HG03280 (cell line): ENCODE measurements at regions not wholly inside any gene's neighbourhood (a gene's known extent, or its start where the extent isn't known, plus 50 kb on each side); places are given as distances from the start of the nearest gene placed in this dataset.

Experiments
- ATAC-seq: cut with Tn5 transposase; IDR thresholded peaks from one replicate; pipeline ENCODE4 v1.9.1; 2021; ENCODE audit warnings: mild to moderate bottlenecking, moderate library complexity; ENCODE audit not compliant: unreplicated experiment

DNA sequence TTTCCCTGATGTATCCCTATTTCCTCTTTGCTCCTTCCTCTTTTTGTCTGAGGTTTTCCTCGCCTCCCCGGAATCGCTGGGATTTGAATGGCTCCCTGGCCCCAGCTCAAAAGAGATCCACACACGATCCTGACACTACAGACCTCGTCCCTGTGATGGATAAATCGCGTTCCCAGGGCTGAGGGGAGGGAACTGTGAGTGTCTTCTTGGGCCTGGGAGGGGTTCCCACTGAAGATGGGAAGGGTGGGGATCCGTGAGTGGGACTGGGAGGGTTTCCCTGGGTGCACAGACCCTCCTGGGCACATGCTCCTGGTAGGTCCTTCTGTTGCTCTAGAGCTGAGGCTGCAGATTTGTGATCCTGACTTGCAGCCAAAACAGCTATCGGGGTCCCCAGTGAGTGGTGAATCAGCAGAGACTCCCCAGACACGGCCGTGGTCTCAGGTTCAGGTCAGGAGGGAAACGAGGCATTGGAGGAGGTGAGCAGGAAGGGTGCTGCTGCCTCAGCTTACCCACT lies 591.0 kb downstream of the PTPRU start:
- ATAC-seq, result no peak

DNA sequence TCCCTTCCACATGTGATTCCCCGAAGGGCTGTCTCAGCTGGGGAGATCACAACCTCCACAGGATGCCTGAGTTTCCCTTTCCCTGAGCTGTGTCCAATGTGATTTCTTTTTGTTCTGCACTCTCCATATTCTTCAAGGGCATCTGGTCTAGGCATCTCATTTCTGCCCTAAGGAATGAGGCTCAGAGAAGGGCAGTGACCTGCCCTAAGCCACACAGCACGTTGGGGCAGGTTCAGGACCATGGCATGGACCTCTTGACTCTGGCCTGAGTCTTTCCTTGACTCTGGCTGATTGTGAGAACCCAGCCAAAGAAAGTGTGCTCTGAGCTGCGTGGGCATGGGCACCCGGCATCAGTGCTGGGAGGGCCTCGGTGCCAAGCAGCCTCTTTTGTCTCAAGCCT lies 590.3 kb downstream of the PTPRU start:
- ATAC-seq, result no peak

DNA sequence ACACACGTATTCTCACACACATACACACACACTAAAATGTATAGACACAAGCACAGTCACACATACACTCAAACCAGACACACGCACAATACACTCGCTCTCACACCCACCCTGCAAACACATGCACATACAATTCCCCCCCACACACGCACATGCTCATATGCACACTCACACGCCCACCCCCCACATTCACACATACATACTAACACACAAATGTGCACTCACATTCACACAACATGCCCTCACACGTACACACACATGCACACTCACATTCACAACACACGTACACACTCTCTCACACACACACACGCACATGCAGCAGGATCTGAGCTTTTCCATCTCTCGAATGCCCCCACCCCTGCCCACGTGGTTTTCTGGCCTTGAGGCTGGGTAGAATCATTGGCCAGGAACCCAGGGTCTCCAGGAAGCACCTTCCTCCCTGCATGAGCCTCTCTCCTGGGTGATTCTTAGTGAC lies 589.7 kb downstream of the PTPRU start:
- no peak for ATAC-seq

DNA sequence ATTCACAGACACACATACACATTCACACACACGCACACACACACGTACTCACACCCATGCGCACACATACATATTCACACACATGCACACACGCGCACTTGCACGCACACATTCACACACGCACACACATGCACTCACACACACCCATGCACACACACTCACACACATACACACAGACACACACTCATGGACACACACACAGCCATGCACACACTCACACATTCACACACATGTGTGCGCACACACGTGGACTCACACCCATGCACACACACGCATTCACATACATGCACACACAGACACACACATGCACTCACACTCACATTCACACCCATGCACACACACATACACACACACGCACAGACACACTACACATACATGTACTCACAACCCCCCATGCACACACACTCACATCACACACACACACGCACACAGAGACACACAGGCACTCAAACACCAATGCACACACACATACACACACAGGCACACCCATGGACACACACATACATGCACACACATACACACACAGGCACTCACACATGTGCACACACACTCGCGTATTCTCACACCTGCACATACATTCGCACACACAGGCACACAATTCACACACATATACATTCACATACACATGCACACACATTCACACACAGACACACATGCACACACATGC lies 589.1 kb downstream of the PTPRU start:
- ATAC-seq, result no peak

DNA sequence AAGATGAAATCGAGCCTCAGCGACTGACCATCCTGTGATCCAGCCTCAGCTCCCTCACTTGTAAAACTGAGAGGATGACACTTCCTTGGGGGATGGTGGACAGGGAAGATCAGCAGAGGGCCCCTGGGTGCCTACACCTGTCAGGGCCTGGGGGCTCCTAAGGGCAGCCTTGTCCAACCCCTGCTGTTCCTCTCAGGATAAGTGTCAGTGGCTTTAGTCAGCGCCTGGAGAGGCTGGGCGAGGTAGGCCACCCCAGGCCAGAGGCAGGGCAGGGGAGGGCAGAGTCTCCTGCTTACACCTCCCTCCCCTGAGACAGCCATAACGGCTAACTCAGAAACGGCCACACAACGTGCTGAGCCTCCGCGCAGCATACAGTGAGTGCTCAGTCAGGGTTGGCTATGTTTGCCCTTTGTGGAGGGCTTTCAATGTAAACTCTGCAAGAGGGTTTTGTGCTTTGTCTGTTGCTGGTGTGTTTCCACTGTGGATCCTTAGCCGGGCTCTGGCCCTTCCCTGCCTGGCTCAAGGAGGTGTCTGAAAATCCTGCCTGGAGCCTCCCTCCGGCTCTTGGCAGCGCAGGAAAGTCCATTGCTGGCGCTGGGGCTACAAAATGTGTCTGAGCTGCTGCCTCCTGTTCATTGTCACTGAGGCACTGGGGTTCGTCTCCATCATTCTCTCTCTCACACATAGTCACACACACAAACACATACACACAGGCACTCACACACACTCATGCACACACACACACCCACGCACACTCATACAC lies 588.4 kb downstream of the PTPRU start:
- no peak for ATAC-seq

DNA sequence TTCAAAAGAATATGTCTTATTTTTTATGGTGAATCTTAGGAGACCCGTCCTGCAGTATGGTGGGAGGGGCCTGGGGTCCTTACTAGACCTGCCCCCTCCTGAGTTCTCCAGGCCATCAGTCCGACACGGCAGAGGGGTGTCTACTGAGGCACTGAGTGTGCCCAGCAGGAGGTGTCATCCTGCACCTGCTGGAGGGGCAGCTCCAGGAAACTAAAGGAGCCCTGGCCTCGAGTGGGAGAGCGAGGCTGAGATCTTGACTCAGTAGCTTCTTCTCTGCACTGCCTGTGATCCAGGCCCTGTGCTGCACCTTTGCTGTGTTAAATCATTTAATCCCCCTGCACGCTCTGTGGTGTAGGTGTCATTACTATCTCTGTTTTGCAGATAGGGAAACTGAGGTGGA lies 587.7 kb downstream of the PTPRU start:
- no peak for ATAC-seq

DNA sequence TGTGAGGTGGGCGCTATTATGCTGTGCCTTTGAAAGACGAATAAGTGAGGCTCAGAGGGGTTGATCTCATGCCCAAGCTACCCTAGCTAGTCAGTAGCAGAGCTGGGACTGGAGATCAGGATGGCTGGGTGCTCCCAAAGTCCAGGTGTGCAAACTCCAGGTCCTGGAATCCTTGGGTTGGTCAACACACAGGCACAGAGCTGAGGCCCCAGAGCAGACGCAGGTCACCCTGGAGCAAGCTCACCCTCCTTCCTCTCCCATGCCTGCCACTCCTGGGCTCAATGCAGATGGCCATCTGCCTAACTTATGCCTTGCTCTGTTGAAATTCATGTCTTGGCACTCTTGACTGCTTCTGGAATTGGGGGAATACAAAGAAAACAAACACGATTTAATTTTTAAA lies 587.2 kb downstream of the PTPRU start:
- no peak for ATAC-seq

DNA sequence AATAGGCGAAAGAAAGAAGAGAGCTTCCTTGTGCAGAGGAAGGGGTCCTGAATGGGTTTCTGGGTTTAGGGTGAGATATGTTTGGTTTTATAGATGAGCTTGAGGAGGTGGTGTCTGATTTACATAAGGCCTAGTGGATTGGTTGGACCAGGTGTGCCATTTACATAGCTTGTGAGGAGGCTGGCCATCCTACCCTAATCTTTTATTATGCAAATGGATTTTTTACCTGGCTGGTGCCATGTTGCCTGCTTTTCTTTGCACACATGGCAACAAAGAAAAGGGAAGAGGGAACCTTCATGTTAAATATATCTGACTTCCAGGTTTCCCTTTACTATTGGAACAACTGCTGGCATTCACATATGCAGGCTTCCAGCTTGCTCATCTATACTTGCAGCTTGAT lies 585.3 kb downstream of the PTPRU start:
- no peak for ATAC-seq

DNA sequence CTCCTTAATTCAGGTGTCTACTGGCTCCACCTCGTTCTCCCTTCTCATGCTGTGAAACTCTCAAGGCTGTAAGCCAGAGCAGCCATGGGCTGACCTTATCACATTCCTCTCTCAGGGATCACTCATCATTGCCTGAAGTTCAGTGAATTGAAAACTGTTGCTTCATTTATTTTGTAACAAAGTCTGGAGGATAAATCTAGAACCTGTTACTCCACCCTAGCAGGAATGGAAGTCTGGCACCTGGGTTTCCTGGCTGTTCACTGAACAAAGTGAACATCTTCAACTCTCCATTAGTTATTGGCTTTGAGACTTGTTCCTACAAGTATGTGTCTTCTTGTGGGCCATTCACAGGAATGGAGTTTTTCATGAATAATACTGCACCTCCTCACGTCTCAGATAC lies 584.1 kb downstream of the PTPRU start:
- no peak for ATAC-seq

DNA sequence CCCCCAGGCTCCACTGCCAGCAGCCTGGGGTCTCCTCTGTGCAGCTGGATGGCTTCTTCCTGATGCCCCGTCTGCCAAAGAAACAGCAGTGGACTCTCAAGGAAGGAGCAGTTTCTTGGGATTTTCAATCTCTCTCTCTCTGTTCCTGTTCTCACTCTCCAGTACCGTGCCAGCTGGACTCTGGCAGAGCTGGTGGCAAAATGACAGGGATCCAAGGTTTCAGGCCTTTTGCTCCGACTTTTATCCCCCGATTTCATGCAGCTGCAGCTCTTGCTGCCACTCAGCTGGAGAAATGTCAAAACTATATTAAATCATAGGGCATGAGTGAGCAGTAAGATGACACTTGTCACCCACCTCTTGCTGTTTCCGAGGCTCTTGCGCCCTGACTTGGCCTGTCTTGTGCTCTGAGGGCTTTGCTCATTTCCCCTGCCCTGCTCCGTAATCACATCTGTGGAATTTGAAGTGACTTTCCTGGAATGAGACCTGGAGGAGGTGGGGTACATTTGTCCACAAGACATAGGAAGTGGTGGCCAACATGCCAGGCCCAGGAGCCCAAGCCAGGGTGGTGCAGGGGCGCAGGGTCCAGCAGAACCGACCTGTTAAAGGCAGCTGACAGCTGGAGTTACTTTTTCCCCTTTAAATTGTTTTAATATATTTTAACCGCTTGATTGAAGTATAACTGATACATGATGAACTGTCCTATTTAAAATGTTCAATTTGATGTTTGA lies 576.2 kb downstream of the PTPRU start:
- no peak for ATAC-seq

DNA sequence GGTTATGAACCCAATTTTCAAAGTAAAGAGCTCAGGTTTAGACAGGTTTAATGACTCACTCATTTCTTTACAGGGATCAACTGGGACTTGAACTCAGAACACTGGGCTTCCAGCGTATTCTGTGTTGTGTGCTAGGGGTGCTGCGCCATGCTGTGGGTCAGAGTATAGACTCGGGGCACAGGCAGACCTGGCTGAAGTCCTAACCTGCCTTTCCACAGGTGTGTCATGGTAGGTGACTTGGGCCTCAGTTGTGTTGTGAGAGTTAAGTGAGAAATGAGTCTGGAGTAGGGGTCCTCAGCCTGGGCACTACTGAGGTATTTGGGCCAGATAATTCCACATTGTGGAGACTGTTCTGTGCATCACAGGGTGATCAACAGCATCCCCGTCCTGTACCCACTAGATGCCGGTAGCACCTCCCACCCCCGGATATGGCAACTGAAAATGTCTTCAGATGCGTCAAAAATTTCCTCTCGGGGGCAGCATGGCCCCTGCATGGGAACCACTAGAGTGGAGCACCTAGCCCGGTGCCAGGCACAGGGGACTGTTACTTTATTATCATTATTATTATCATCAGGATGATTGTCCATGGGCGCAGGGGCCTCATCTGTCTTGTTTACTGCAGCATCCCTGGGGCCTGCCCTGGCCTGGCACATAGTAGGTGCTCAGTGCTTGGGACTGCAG lies 575.5 kb downstream of the PTPRU start:
- no peak for ATAC-seq

DNA sequence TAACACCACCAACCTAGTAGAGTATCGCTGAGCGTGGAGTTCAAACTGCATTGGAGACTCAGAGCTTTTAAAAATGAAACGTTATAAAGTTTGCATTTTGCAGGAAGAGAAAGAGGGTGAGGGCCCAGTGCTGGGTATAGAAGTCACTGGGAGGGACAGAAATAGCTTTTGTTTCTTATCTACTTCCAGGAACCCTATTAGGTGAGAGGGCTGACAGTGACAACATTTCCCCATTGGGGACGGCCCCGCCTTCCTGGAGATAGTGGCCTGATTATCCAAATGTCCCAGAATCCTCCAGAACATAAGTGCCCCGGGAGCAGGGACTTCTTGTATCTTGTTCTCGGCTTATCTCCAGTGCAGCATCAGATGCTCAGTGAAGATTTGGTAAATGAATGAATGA lies 574.9 kb downstream of the PTPRU start:
- ATAC-seq, result no peak

DNA sequence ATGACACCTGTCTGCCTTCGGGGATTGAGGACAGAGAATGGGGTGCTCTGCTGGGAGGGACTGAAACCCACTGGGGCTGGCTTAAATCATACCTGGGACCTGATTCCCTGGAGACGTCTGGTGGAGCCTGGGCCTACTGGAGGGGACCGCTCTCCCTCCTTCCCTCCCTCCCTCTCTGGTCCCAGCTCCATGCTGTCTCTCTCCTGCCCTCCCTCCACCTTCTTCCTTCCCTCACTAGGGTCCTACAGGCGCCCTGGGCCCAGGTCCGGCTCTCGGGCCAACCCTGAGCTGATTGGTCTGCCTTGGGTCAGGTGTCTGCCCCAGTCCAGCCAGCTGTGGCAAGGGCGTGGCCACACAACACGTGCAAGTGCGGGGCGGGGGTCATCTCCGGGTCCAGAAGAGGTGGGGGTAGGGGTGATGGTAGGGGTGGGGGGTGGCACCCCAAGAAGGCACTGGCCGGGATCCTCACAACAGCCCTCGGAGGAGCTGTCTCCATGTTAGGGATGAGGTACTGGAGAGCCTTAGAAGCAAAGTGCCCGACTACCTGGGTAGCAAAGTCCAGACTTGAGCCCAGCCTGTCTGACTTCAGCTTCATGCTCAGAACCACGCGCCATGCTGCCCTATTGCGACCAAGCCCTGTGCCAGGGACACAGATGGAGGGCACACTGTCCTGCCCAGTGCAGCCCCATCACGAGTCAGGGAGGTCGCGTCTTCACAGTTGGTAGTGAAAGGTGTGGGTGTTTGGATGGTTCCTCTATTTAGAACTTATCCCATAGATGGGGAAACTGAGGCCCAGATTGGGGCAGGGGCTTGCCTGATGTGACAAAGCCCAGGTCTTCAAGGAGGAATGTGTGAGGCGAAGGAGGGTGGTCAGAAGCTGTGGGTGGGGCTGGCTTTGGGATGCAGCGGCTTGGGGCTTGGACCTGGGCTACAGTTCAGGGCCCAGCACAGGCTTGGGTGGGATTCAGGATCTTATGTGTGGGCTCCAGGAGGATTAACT lies 574.1 kb downstream of the PTPRU start:
- ATAC-seq, result no peak

DNA sequence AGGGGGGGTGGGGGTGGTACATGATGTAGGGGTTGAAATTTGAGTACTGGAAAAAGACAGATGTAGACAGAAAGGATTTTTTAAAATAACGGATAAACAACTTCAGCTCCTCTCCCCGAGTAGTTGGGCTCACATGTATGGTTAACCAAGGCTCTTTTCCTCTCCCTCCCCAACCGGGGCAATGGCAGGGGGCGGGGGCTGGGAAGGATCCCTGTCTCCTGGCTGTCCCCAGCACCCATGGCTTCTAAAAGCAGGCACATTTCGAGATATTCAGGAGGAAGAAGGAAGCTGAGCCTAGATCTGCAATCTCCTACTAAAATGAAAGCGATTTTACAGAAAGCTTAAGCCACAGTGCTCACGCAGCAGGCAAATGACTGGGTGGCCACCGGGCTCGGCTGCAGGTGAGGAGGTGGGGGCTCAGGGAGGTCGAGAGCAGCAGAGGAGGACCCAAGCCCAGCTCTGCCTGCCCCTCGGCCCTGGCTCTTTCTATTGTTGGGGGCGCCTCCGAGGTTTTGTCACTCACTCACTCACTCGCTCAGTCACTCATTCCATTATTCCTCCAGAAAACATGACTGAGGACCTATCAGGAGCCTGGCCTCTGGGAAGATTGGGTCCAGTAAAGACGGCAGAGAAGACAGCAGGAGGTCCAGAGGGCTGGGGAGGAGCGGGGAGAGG lies 573.3 kb downstream of the PTPRU start:
- no peak for ATAC-seq

DNA sequence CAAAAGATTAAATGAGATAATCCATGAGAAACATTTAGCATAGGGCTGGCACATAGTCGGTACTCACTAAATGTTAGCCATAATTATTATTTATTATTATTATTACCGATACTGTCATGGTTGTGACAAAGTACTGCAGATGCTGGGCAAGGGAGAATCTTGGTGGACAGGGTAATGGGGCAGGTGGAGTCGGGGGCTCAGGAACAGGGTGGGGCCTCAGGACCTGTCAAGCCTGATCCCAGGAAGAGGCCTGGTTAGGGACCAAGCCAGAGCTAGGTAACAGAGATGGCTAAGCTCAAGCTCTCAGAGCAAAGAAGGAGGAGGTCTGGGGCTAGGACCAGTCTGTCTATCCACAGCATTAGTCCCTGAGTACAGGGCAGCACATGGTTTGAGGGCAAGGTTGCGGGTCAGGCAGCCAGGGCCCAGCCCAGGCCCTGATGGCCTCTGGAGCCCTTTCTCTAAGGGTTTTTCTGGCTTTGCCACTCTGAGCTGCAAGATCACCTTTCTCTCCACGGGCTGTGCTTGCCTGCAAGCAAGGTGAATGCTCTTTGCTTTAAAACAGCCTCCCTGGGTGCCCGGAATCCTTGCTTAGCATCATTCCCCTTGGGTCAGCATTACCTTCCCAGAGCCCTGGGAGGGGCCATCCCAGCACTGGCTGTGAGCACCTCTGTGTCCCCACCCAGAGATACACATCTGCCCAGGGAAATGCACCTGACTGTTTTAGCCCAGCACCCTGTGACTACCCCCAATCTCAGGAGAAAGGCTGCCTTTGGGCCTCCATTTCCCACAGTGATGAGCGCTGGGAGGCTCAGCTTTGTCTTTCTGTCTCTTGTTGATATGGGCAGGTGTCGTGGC lies 572.0 kb downstream of the PTPRU start:
- ATAC-seq, result no peak

DNA sequence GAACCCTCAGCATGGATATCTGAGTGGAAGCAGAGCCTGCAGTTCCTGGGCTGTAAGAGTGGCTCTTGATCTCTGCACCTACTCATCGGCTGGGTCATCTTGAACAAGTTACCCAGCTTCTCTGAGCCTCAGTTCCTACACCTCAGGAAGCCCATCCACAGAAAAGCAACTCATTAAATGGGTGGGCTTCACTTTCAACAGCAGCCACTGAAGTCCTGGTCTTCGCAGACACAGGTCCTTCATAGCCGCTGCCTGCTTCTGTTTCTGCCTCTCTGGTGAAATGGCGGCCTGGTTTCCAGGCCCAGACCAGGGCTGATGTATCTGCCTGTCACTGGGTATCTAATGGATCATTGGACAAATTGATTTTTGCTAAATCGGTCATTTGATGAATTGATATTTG lies 571.4 kb downstream of the PTPRU start:
- ATAC-seq, result no peak

DNA sequence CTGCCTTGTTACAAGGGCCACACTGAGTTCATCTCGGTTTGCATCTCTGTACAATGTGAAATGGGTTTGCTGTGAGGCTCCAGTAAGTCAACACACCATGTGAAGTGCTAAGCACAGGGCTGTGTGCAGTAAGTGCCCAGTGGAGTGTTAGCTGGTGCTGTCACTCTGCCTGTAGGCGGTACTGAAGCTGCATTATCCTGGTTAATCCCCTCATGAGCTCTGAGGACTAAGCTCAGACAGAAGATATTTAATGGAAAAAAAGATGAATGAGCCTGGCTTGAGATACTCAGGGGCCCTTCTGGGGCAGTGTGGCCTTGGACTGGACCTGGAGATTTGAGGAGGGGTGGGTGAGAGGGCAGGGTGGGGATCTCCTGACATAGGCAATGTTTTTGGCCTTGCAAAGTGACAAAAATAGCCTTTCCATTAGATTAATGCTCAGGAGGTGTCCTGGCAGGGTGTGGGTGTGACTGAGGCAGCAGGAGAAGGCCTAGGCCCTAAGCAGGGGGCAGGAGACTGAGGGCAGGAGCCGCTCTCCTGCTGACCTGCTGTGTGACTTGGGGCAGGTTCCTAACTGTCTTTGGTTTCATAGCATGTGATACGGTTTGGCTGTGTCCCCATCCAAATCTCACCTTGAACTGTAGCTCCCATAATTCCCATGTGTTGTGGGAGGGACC lies 570.5 kb downstream of the PTPRU start:
- ATAC-seq, result no peak

DNA sequence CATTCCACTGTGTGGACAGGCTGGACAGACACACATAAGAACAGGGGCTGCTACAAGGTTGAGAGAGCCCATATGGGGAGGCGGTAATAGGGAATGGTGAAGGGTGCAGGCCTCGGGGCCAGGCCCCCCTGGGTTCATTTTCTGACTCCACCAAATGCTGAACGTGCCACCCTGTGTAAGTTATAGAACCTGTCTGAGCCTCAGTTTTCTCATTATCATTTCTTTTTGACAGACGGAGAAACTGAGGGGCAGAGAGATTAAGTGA lies 569.5 kb downstream of the PTPRU start:
- no peak for ATAC-seq
